Right ventricle myocardium inferior (tissue), 1 donor: ENCODE measurements at regions not wholly inside any gene's neighbourhood (a gene's known extent, or its start where the extent isn't known, plus 50 kb on each side); places are given as distances from the start of the nearest gene placed in this dataset.

Experiments used
- ATAC-seq: fragments of 200-7000 bp; cut with Tn5 transposase; one replicate; pipeline ENCODE4 v1.9.1; 2020; ENCODE audit warnings: mild to moderate bottlenecking, moderate library complexity
- DNase-seq: peaks from one replicate; pipeline ENCODE4 v3.0.0; 2021; ENCODE audit errors: missing footprints
- intact Hi-C: fragments of 100-400 bp; cut with DNase I; formaldehyde crosslinking; loops from one replicate; pipeline ENCODE4 v1.11.0; 2022
- donor health status: DM: no; HTN: yes; CAD: no; lungs with severe emphysema.

- no peak for DNase-seq
- intact Hi-C loops, result no loop called here
- peak; percentile 91 for ATAC-seq
These were observed 294.0 kb downstream of the DIPK2A start for GRCh38 chr3:144265542-144266100.

GRCh38 chr3:144270100-144270499, 298.5 kb downstream of the DIPK2A start:
- ATAC-seq (no peak), DNase-seq (no peak)
- intact Hi-C loops, result no loop called here

- intact Hi-C loops, result no loop called here
- ATAC-seq (no peak), DNase-seq (no peak)
These were observed 301.1 kb downstream of the DIPK2A start for GRCh38 chr3:144272680-144273079.

GRCh38 chr3:144273601-144274000, 302.0 kb downstream of the DIPK2A start:
- DNase-seq (no peak), ATAC-seq (no peak)
- intact Hi-C loops, result no loop called here

DNA sequence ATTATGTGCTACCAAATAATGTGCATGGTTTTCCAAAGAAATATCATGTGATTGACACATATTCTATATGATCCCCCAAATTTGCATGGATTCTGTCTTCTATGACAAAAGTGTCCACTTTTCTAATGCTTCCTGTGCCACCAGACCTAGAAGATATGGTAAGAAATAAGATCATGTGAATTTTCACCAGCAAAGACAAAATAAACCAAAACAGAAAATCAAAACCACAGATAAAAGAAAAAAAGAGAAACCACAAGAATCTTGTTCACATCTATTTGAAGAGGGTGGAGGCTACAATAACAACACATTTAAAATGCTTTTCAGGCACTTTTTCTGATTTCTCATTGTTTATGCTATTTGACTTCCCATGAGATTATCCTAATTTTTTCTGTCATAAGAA, 303.4 kb downstream of the DIPK2A start:
- intact Hi-C loops, result no loop called here
- ATAC-seq (no peak), DNase-seq (no peak)

DNA sequence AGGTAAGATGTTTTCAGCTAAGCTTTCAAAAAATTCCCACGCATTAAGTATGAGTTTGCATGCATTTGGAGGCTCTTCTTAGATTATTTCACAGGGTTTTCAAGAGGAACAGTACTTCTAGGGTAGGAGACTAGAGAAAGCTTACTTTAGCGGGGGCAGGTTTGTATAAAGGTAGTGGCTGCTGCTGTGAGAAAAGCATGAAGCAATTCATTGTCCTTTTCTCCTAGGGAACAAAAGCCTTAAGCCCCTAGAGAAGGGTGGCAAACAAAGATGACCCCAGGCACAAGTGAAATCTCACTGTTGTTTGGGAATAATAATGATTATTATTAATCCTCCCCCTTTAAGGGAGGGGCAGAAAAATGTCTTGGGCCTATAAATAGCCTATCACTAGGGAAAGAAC, 310.7 kb downstream of the DIPK2A start:
- ATAC-seq (no peak), DNase-seq (no peak)
- intact Hi-C loops, result no loop called here

- no peak for ATAC-seq
These were observed 314.8 kb downstream of the DIPK2A start for GRCh38 chr3:144286235-144286910.

GRCh38 chr3:144287001-144287400, 315.4 kb downstream of the DIPK2A start:
- DNase-seq (no peak), ATAC-seq (no peak)
- intact Hi-C loops, result no loop called here

More at GRCh38 chr3:144286235-144286910, 314.8 kb downstream of the DIPK2A start:
- intact Hi-C loops, result no loop called here
- no peak for DNase-seq

DNA sequence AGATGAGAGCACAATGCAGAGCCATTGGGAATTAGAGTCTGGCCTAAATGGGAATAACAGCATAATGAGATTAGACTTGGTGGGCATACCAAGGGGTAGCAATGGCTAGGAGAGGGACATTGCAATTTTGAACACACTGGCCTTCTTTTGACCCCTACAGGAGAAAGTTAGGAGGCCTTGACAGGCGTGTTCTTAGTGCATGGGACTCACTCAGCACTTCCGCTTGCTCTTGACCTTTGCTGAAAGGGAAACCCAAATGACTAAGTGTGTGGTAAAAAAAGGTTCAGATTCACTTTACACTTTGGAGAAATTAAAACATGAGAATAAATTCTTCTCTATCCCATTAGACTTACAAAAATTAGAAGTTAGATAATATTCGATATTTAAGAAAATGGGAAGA, 317.4 kb downstream of the DIPK2A start:
- DNase-seq (no peak), ATAC-seq (no peak)
- intact Hi-C loops, result no loop called here

DNA sequence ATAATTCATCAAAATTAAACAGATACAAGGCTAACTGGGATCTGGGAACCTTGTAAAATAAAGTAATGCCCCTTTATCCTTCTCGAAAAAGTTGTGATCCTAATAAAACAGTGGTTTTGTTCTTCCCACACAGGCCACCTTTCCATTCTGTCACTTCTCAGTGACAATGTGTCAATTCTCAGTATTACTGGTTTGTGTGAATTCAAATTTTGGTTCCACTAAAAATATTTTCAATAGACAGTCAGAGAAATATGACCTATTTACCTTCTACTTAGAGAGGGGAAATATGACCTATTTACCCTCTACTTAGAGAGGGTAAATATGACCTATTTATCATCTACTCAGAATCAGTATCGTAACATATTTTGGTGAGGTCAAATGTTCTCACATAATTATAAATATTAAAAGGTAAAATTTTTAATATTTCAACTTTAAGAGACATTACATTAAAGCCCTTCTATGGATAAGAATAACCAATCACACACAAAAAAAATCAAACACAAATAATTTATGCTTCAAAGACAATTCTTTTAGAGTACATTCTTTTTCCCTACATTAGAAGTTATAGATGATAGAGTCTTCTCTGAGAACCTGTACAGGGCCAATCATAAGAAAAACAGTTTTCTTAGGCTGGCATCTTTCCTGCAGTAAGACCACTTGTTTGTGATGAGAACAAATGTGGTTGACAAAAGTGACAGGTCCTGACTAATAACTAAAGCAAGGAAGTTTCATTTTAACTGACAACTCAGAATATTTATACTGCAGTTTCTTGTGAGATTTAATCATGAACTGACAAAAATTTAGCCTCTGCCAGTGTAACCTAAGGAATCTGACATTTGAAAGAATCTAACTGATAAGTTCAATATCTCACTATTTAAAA, 323.3 kb downstream of the DIPK2A start:
- intact Hi-C loops, result no loop called here
- ATAC-seq (no peak), DNase-seq (no peak)

DNA sequence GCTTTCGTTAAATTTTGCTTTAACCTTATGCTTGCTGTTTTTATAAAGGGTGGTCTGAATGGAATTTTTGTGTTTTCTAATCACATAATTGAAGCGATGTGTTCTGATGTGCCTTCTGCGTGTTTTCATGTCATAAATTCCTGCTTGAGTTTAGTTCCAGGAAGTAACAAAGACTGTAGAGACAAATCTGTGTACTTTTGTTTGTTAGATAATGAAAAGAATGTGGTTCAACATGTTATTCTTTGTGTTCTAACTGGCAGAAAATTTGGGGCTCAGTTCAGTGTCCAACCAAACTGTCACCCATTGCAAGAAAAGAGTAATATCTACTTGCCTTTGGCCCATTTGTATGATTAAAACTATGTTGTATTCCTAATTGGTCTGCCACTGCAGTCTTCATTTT, 324.0 kb downstream of the DIPK2A start:
- DNase-seq, result no peak
- no peak for ATAC-seq
- intact Hi-C loops, result no loop called here

GRCh38 chr3:144296808-144297207, 325.2 kb downstream of the DIPK2A start:
- ATAC-seq (no peak), DNase-seq (no peak)
- intact Hi-C loops, result no loop called here

GRCh38 chr3:144301863-144302262, 330.2 kb downstream of the DIPK2A start:
- DNase-seq (no peak), ATAC-seq (no peak)
- intact Hi-C loops, result no loop called here

DNA sequence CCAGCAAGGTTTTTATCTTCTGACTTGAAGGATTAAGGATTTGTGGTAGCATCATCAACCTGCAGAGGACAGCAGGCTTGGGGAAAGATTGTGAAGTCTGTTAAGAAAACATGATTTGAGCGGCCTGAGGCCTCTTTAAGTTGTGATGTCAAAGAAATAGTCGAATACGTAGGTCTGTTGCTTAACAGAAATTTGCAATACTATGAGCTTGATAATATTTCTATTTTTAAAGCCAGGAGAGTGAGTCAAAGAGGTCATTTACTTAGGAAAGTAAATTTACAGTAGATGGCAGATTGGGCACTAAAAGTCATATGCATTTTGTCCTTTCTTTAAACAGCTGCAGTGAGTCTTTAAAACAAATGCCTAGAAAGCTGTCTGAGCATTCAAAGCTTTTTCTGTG, 336.3 kb downstream of the DIPK2A start:
- ATAC-seq, result no peak
- DNase-seq, result no peak
- intact Hi-C loops, result no loop called here

DNA sequence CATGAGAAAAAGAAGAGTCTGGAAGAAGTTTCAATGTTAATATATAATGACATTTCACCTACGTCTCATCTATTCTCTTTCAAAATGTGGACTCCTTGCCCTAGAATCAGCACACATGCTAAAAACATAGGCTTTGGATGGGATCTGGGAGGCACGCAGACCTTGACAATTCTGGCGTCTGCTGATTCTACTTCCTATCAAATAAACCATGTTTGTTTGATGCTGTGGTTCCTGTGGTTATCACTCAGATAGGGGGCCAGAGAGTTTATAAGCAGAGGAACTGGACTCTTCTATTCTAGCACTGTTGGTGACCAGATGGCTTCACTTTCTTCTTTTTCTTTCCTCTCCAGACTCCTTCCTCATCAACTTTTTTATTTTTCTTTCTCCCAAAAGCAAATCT, 336.8 kb downstream of the DIPK2A start:
- DNase-seq (no peak), ATAC-seq (no peak)
- intact Hi-C loops, result no loop called here

DNA sequence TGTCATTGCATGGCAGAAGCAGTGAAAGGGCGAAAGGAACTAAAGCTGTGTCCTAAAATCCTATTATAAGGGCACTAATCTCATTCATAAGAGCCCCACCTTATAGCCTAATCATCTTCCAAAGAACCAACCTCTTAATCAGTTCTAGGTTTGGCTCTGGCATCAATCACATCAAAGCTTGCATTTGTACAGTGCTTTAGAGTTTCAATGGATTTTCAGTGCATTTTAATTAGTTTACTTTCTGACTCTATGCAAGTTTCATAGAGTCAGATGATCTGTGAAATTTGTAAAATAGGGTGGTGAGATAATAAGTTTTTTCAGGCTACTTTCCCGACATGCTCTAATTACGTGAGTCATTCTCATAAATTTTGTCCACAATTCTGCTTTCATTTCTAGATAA, 341.1 kb downstream of the DIPK2A start:
- DNase-seq (no peak), ATAC-seq (no peak)
- intact Hi-C loops, result no loop called here

DNA sequence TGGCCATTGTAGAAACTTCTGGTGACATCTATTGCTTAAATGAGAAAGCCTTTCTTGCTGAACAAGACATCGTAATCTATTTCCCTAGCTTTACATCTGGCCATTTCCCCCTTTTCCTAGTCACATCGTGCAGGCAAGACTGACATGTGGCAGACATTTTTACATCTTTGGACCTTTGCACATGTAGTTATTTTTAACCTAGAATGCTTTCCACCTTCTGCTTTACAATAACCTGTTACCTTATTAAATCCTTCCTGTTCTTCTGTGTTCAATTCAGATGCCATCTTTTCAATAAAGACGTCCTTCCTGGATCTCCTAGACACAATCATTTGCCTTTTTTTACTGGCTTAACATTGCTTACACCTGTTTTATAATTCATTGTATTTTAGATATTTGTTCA, 343.3 kb downstream of the DIPK2A start:
- ATAC-seq (no peak), DNase-seq (no peak)
- intact Hi-C loops, result no loop called here

DNA sequence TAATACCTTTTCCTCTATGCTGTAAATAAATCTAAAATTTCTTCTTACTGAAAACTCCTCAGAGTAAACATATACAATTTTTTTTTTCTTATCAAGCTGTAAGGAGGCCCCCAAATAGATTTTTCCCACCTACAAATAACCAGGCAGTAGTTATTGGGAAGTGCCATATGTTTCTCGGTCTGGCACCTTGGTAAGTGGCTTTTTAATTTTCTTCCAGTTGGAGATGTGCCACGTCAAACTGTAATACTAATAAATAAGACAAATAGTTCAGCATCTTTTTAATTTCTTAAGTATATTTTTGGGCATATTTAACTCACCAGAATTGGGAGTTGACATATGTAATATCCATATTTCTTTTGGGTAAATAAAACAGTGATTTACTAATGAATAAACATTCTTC, 346.3 kb downstream of the DIPK2A start:
- intact Hi-C loops, result no loop called here
- no peak for ATAC-seq

DNA sequence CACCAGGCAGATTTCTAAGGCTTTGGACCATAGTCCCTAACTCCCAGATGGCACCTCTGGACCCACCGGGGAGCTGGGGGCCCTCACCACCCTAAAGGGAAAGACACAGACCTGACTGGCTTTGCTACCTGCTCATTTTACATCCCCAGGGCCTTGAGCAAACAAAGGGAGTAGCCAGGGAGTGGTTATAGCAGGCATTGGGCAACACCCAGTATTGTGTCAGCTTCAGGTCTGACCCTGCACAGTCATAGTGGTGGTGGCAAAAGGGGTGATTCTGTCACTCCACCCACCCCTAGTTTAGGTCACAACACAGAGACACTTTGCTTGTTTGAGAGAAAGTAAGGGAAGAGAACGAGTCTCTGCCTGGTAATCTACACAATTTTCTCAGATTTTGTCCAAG, 352.5 kb downstream of the DIPK2A start:
- ATAC-seq (no peak), DNase-seq (no peak)
- intact Hi-C loops, result no loop called here

More for the DNA sequence above, 346.3 kb downstream of the DIPK2A start:
- no peak for DNase-seq

GRCh38 chr3:144332868-144333267, 361.2 kb downstream of the DIPK2A start:
- DNase-seq (no peak), ATAC-seq (no peak)
- intact Hi-C loops, result no loop called here
